HEK293 (cell line): ENCODE measurements at regions not wholly inside any gene's neighbourhood (a gene's known extent, or its start where the extent isn't known, plus 50 kb on each side); places are given as distances from the start of the nearest gene placed in this dataset.

Source experiments
- MEIS1 ChIP-seq: sonication (generic); formaldehyde crosslinking; IDR thresholded peaks from 2 replicates; pipeline ENCODE4 v1.8.1; 2022; ENCODE audit warnings: missing genetic modification reagents, mild to moderate bottlenecking, borderline replicate concordance
- SALL2 ChIP-seq: fragments of 450-650 bp; formaldehyde crosslinking; IDR thresholded peaks from 2 replicates; pipeline ENCODE4 v1.5.0; 2017; ENCODE audit warnings: missing biosample characterization, mild to moderate bottlenecking, missing genetic modification characterization, borderline replicate concordance
- SETDB1 ChIP-seq: IDR thresholded peaks from one replicate; pipeline ENCODE4 v1.6.1; 2017; ENCODE audit warnings: mild to moderate bottlenecking, low read length, moderate library complexity, mixed read lengths; ENCODE audit not compliant: insufficient read length
- ZNF211 ChIP-seq: fragments of 450-650 bp; formaldehyde crosslinking; IDR thresholded peaks from 2 replicates; pipeline ENCODE4 v1.5.1; 2016; ENCODE audit warnings: low read depth, missing biosample characterization, missing genetic modification characterization
- ZNF549 ChIP-seq: fragments of 450-650 bp; IDR thresholded peaks from 2 replicates; pipeline ENCODE4 v1.5.1; 2018; ENCODE audit warnings: missing biosample characterization, missing genetic modification characterization, mild to moderate bottlenecking, inconsistent platforms, moderate library complexity
- ZNF660 ChIP-seq: fragments of 450-650 bp; IDR thresholded peaks from 2 replicates; pipeline ENCODE4 v1.5.1; 2018; ENCODE audit warnings: missing biosample characterization, mild to moderate bottlenecking, missing genetic modification characterization
- TF ChIP-seq, protein P1 (sequence below): fragments of 450-650 bp; formaldehyde crosslinking; IDR thresholded peaks from 2 replicates; pipeline ENCODE4 v1.5.1; 2016; ENCODE audit warnings: missing biosample characterization, missing genetic modification characterization, low read depth
- TF ChIP-seq, protein P2 (sequence below): fragments of 450-650 bp; formaldehyde crosslinking; IDR thresholded peaks from 2 replicates; pipeline ENCODE4 v1.5.1; 2016; ENCODE audit warnings: missing biosample characterization, missing genetic modification characterization
- TF ChIP-seq, protein P3 (sequence below): fragments of 450-650 bp; IDR thresholded peaks from 2 replicates; pipeline ENCODE4 v1.5.1; 2018; ENCODE audit warnings: missing biosample characterization, missing genetic modification characterization

DNA sequence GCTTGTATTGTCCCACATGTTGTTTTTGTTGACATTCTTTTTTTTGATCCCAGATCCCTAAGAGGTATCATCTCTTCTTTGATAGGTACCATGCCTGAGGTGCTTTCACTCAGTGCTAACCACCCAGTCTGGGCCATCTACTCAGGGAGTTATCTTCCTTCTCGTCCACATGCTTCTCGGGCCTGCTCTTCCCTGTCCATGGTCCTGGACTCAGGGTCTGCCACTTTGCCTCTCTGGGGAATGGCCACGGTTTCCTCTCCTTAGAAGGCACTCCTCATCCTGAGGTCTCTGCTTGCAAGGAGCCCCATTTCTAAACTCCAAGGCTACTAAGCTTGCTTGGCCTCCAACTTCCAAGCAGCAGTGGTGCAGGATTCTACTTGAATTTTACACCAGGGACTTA is 227.0 kb upstream of the NCAM1 start:
- TF ChIP-seq, protein P1, sequence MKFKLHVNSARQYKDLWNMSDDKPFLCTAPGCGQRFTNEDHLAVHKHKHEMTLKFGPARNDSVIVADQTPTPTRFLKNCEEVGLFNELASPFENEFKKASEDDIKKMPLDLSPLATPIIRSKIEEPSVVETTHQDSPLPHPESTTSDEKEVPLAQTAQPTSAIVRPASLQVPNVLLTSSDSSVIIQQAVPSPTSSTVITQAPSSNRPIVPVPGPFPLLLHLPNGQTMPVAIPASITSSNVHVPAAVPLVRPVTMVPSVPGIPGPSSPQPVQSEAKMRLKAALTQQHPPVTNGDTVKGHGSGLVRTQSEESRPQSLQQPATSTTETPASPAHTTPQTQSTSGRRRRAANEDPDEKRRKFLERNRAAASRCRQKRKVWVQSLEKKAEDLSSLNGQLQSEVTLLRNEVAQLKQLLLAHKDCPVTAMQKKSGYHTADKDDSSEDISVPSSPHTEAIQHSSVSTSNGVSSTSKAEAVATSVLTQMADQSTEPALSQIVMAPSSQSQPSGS, result no peak
- TF ChIP-seq, protein P2, sequence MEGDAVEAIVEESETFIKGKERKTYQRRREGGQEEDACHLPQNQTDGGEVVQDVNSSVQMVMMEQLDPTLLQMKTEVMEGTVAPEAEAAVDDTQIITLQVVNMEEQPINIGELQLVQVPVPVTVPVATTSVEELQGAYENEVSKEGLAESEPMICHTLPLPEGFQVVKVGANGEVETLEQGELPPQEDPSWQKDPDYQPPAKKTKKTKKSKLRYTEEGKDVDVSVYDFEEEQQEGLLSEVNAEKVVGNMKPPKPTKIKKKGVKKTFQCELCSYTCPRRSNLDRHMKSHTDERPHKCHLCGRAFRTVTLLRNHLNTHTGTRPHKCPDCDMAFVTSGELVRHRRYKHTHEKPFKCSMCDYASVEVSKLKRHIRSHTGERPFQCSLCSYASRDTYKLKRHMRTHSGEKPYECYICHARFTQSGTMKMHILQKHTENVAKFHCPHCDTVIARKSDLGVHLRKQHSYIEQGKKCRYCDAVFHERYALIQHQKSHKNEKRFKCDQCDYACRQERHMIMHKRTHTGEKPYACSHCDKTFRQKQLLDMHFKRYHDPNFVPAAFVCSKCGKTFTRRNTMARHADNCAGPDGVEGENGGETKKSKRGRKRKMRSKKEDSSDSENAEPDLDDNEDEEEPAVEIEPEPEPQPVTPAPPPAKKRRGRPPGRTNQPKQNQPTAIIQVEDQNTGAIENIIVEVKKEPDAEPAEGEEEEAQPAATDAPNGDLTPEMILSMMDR (tag by site-specific recombination), result no peak
- TF ChIP-seq, protein P3, sequence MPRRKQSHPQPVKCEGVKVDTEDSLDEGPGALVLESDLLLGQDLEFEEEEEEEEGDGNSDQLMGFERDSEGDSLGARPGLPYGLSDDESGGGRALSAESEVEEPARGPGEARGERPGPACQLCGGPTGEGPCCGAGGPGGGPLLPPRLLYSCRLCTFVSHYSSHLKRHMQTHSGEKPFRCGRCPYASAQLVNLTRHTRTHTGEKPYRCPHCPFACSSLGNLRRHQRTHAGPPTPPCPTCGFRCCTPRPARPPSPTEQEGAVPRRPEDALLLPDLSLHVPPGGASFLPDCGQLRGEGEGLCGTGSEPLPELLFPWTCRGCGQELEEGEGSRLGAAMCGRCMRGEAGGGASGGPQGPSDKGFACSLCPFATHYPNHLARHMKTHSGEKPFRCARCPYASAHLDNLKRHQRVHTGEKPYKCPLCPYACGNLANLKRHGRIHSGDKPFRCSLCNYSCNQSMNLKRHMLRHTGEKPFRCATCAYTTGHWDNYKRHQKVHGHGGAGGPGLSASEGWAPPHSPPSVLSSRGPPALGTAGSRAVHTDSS, result no peak
- TF ChIP-seq SALL2 (tag by site-specific recombination) (no peak), ZNF660 (tag by site-specific recombination) (no peak), ZNF211 (no peak), ZNF549 (tag by site-specific recombination) (no peak), MEIS1 (CRISPR knock-in tag) (no peak), SETDB1 (no peak)
